Renal cortical epithelial cell (primary cell): ENCODE measurements at regions not wholly inside any gene's neighbourhood (a gene's known extent, or its start where the extent isn't known, plus 50 kb on each side); places are given as distances from the start of the nearest gene placed in this dataset.
"Not testable (repeated sequence)": the region's sequence is repeated elsewhere in the genome, so short reads cannot be mapped to it uniquely, and the experiment has no call there.

Experiments
- DNase-seq: peaks from one replicate; pipeline ENCODE4 v3.0.0-alpha.2; 2011; ENCODE audit warnings: low read depth

GRCh38 chr20:53668992-53669391 is 75.4 kb upstream of the ZNF217 start:
- DNase-seq, result no peak

- DNase-seq, result no peak
Measured at GRCh38 chr20:53666144-53666543, 72.5 kb upstream of the ZNF217 start.

DNA sequence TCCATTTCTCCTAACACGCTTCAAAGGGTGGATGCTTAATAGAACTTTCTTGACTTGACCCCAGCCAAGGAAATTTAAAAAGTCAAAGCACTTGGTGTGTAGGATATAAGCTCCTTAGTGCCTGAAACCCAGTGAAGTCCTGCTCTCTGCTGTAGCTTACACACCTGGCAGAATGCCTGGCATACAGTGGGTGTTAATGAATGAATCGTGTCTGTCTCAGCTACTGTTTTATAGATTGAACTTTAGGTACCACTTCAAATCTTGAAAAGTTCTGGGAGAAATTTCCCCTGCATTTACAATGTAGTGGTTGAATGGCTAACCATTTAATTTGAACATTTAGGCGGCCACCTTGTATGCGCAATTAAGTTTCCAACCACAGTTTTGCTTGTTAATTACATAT is 70.5 kb upstream of the ZNF217 start:
- peak; percentile 49 for DNase-seq

DNA sequence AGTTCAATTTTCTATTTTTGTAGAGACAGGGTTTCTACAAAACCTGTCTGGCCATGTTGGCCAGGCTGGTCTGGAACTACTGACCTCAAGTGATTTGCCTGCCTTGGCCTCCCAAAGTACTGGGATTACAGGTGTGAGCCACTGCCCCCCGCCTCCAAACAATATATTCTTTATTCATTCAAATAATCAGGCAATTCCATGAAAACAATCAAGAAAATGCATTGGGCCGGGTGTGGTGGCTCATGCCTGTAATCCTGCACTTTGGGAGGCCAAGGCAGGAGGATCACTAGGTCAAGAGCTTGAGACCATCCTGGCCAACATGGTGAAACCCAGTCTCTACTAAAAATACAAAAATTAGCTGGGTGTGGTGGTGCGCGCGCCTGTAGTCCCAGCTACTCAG is 69.9 kb upstream of the ZNF217 start:
- DNase-seq, result not testable (repeated sequence)

DNA sequence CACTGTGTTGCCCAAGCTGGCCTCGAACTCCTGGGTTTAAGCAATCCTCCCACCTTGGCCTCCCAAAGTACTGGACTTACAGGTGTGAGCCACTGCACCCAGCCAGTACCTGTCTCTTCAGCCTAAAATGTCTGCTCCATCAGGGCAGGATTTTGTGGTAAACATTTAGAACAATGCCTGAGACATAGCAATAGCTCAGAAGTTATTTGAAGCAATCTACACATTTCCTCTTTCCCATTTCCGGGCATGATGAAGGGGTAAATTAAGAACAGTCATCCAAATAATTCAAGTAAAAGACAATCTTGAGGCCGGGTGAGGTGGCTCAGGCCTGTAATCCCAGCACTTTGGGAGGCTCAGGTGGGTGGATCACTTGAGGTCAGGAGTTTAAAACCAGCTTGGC is 69.0 kb upstream of the ZNF217 start:
- DNase-seq, result no peak

DNA sequence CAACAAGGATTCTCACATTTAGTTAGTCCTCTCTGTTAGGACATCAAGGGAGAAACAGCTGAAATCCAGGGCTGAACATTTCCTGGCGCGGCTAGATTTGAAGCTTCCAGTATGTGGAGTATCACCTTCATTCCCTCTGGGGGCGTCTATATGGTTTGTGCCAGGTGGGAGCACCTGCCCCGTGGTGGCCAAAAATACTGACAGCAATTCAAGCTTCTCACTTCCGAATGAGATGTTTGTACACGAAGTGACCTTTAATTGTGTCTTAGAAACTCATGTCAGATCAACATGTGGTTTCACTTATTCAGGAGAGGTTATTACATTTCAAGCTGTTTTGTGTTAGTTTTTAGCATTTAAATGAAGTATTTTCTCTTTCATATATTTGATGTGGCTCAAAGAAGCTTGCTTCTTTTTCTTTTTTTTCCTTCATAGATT is 67.3 kb upstream of the ZNF217 start:
- no peak for DNase-seq

GRCh38 chr20:53660078-53660909 is 66.7 kb upstream of the ZNF217 start:
- DNase-seq, result no peak

DNA sequence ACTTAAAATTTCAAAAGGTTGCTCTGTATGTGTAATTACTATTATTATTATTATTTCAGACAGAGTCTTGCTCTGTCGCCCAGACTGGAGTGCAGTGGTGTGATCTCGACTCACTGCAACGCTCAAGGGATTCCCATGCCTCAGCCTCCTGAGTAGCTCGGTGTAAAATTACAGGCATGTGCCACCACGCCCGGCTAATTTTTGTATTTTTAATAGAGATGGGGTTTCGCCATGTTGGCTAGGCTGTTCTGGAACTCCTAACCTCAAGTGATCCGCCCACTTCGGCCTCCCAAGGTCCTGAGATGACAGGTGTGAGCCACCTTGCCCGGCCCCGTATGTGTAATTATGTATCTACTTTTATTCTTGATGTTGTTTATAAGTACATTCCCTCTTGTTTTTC is 65.3 kb upstream of the ZNF217 start:
- DNase-seq, result no peak

DNA sequence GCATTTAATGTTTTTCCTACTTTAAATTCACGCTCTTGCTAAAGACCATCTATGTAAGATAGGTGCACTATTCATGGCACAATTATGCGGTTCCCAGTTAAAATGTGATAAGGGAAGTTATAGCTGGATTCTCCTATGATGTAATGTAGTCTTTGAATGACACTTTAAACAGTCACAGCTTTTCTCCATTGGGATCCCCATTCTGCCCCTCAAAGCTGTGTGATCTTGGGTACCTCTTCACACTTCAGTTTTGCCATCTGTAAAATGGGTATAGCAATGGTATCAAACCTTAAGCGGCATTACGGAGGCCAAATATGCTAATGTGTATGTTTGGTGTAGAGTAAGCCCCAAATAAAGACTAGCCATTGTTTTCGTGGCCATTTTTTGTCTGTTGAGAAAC is 64.7 kb upstream of the ZNF217 start:
- DNase-seq, result no peak

DNA sequence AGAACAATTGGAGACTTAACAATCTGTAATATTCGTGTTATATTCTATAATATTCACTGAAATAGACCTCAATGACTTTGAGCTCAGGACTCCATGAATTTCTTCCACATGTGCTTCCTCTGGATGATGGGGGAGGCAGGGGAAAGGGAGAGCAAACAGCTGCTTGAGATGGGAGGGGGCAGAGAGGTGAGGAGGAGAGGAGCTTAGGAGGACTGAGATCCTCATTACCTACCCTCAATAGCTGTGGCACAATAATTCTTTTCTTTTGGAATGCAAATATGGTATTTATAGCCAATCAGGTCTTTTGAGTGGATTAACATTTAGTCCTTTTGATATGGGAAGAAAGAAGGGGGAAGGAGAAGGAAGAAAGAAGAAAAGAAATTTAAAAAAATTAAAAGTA is 64.1 kb upstream of the ZNF217 start:
- no peak for DNase-seq

GRCh38 chr20:53657279-53657678 is 63.6 kb upstream of the ZNF217 start:
- DNase-seq, result no peak

DNA sequence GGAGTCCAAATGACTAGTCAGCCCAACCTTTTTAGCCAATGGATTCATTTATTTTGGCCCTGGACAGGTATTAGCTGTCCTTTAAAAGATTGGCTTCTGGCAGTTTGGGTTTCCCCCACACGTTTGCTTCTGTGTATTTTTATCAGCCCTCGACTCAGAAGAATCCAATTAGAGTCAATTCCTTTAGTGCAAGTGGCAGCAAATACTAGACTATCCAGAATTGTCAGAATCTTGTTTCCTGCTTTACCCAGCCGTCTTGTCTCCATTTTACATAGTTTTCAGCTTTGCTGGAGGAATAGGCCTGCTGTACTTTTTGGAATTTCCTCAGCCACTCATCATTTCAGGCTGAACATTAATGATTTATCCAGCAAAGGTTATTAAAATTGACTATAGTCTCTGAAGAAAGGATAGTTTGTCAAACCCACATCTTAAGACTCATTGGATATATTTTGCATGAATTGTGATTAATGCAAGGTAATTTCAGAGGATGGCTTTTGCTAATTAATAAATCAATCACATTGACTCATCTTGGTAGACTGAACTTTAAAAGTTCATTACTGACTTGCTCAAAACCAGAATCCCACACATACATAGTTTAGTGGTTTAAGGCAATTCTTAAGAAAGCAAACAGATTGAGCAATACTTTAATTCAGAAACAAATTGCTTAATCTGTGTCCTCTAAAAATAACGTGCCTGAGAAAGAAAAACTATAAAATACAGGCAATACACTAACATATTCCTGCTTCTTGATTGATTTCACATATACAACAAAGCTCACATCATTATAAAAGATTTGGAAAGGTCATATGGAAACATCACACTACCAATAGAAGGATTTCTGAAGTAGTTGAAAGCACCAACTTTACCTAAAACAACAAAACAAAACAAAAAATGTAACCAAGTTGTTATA is 62.9 kb upstream of the ZNF217 start:
- DNase-seq, result peak; percentile 96

DNA sequence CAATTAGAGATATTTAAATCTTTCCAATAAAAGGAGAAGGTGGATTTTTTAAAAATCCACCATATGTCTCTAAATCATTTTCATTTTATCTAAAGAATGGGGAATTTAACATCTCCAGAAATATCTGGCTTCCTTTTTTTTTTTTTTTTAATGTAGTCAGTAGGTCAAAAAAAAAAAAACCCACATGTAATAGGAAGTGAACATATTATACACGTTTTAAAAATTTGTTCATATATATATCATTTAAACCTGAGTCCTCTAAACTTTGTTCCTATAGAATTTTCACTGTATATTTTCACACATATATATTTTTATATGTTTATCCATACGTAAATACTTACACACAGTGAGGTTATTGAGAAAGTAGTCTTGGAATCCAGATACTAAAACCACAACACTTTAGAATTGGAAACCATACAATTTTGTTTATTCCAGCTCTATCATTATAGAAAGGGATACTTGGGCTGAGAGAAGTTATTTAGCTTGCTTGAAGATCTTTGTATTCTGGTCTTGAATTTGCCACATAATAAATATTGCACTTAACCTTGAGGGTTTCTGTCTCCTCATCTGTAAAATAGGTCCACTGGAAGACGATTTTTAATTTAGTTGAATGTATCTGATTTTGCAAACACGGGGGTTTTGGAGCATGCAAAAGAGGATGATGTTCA is 62.1 kb upstream of the ZNF217 start:
- DNase-seq, result no peak

GRCh38 chr20:53654932-53655624 is 61.4 kb upstream of the ZNF217 start:
- no peak for DNase-seq

DNA sequence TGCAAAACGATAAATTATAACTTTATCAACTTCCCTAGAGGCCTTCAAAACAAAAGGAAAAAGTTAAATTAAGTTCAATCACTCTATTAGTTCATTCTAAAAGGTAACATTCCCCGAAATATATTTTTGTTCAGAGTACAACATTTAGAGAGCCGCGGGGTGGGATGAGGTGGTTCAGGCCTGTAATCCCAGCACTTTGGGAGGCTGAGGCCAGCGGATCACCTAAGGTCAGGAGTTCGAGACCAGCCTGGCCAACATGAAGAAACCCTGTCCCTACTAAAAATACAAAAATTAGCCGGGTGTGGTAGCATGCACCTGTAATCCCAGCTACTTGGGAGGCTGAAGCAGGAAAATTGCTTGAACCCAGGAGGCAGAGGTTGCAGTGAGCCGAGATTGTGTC is 60.9 kb upstream of the ZNF217 start:
- DNase-seq, result not testable (repeated sequence)

- no peak for DNase-seq
Measured at GRCh38 chr20:53652859-53653517, 59.3 kb upstream of the ZNF217 start.

GRCh38 chr20:53652090-53652858 is 58.6 kb upstream of the ZNF217 start:
- peak; percentile 61 for DNase-seq

GRCh38 chr20:53649493-53649892 is 55.9 kb upstream of the ZNF217 start:
- not testable (repeated sequence) for DNase-seq

- no peak for DNase-seq
Measured at GRCh38 chr20:53647286-53647821, 53.7 kb upstream of the ZNF217 start.

DNA sequence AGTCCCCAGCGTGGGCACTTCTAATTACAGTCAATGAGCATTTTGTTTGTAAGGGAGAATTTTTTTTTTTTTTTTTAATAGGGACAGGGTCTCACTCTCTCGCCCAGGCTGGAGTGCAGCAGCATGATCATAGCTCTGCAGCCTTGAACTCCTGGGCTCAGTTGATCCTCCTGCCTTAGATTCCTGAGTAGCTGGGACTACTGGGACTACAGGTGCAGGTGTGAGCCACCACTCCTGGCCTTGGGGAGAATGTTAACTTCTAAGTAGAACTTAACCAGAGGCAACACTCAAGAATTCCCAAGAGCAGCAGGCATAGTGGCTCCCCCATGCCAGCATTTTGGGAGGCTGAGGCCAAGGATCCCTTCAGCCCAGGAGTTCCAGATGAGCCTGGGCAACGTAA is 52.9 kb upstream of the ZNF217 start:
- DNase-seq, result no peak
